Suprapubic skin (tissue), 3 donors: ENCODE measurements at regions not wholly inside any gene's neighbourhood (a gene's known extent, or its start where the extent isn't known, plus 50 kb on each side); places are given as distances from the start of the nearest gene placed in this dataset.

Experiments
- CTCF ChIP-seq, 2 donors: fragments of 200-600 bp in 1 of 2; fragments of 450-650 bp in 1 of 2; sonication (generic) in 1 of 2; IDR thresholded peaks; one replicate each; pipeline ENCODE4 v1.5.1; 2016 to 2019; ENCODE audit warnings: antibody characterized with exemption in 2 of 2, mild to moderate bottlenecking in 1 of 2, moderate library complexity in 1 of 2
- POLR2A ChIP-seq, 2 donors: fragments of 450-650 bp; IDR thresholded peaks; one replicate each; pipeline ENCODE4 v1.6.1; 2017; ENCODE audit warnings: antibody characterized with exemption in 2 of 2, mild to moderate bottlenecking in 2 of 2, moderate library complexity in 2 of 2

GRCh38 chr12:125381373-125381772, 316.1 kb downstream of the AACS start:
- TF ChIP-seq CTCF (IDR thresholded peaks at IDR 0.05), result no peak
- TF ChIP-seq POLR2A (IDR thresholded peaks at IDR 0.05), result no peak
